HEK293 (cell line): ENCODE measurements at regions not wholly inside any gene's neighbourhood (a gene's known extent, or its start where the extent isn't known, plus 50 kb on each side); places are given as distances from the start of the nearest gene placed in this dataset.

Source experiments
- CTCF ChIA-PET: fragments of 350-600 bp; formaldehyde crosslinking; extraction: SDS; loops from one replicate; lab custom pipeline; 2021; ENCODE audit warnings: antibody characterized with exemption; lab: Yijun Ruan, JAX
- POLR2A ChIA-PET: fragments of 300-600 bp; formaldehyde crosslinking; extraction: SDS; loops from one replicate; lab custom pipeline; 2020; ENCODE audit warnings: antibody characterized with exemption, inconsistent platforms; lab: Yijun Ruan, JAX
- H3K27ac ChIP-seq: fragments of 200-500 bp; sonication (Bioruptor generic); 2 replicates; pipeline ENCODE4 v1.5.1; 2014; ENCODE audit warnings: low read depth, low read length, control low read depth, inconsistent platforms; ENCODE audit errors: extremely low read depth
- H3K36me3 ChIP-seq, 2 experiments: fragments of 200-500 bp in 1 of 2; sonication (Bioruptor generic) in 1 of 2; 1 replicate in 1 of 2; 2 replicates in 1 of 2; pipeline ENCODE4 v1.5.1; 2014 to 2017; ENCODE audit warnings: inconsistent platforms in 2 of 2, low read length in 2 of 2; ENCODE audit not compliant: control insufficient read depth in 2 of 2, insufficient read depth in 1 of 2
- H3K4me1 ChIP-seq: fragments of 200-500 bp; sonication (Bioruptor generic); 2 replicates; pipeline ENCODE4 v1.5.1; 2014; ENCODE audit warnings: mild to moderate bottlenecking, low read length, inconsistent platforms; ENCODE audit not compliant: control insufficient read depth, insufficient read depth
- H3K4me3 ChIP-seq: 2 replicates; pipeline ENCODE4 v1.5.1; 2011; ENCODE audit warnings: low read depth, mild to moderate bottlenecking, control low read depth, low read length, moderate library complexity
- H3K9me3 ChIP-seq: fragments of 200-500 bp; sonication (Bioruptor generic); 2 replicates; pipeline ENCODE4 v1.5.1; 2014; ENCODE audit warnings: low read depth, low read length, inconsistent platforms; ENCODE audit not compliant: control insufficient read depth, insufficient read depth
- FEZF1 ChIP-seq: fragments of 450-650 bp; formaldehyde crosslinking; IDR thresholded peaks from 2 replicates; pipeline ENCODE4 v1.5.1; 2016; ENCODE audit warnings: missing biosample characterization, missing genetic modification characterization
- GLI4 ChIP-seq: fragments of 450-650 bp; formaldehyde crosslinking; IDR thresholded peaks from 2 replicates; pipeline ENCODE4 v1.5.1; 2016; ENCODE audit warnings: missing biosample characterization, missing genetic modification characterization
- HOXC10 ChIP-seq: sonication (generic); formaldehyde crosslinking; IDR thresholded peaks from 2 replicates; pipeline ENCODE4 v1.8.1; 2023; ENCODE audit warnings: mild to moderate bottlenecking, missing genetic modification reagents
- KLF8 ChIP-seq: fragments of 450-650 bp; formaldehyde crosslinking; IDR thresholded peaks from 2 replicates; pipeline ENCODE4 v1.5.1; 2016; ENCODE audit warnings: missing biosample characterization, missing genetic modification characterization
- MZF1 ChIP-seq: fragments of 450-650 bp; formaldehyde crosslinking; IDR thresholded peaks from 2 replicates; pipeline ENCODE4 v1.5.1; 2017; ENCODE audit warnings: missing biosample characterization, missing genetic modification characterization, borderline replicate concordance
- OSR2 ChIP-seq: fragments of 450-650 bp; formaldehyde crosslinking; IDR thresholded peaks from 2 replicates; pipeline ENCODE4 v1.5.1; 2016; ENCODE audit warnings: missing biosample characterization, missing genetic modification characterization
- ZBTB21 ChIP-seq: fragments of 450-650 bp; formaldehyde crosslinking; IDR thresholded peaks from 2 replicates; pipeline ENCODE4 v1.5.1; 2017; ENCODE audit warnings: missing biosample characterization, missing genetic modification characterization
- ZBTB48 ChIP-seq: fragments of 450-650 bp; formaldehyde crosslinking; IDR thresholded peaks from 2 replicates; pipeline ENCODE4 v1.5.1; 2016; ENCODE audit warnings: missing biosample characterization, missing genetic modification characterization
- ZEB2 ChIP-seq: fragments of 450-650 bp; formaldehyde crosslinking; IDR thresholded peaks from 2 replicates; pipeline ENCODE4 v1.5.1; 2016; ENCODE audit warnings: missing biosample characterization, missing genetic modification characterization
- ZNF138 ChIP-seq: fragments of 450-650 bp; formaldehyde crosslinking; IDR thresholded peaks from 2 replicates; pipeline ENCODE4 v1.5.1; 2016; ENCODE audit warnings: missing biosample characterization, missing genetic modification characterization, borderline replicate concordance
- ZNF140 ChIP-seq: fragments of 450-650 bp; formaldehyde crosslinking; IDR thresholded peaks from 2 replicates; pipeline ENCODE4 v1.5.1; 2016; ENCODE audit warnings: missing biosample characterization, missing genetic modification characterization
- ZNF155 ChIP-seq: fragments of 450-650 bp; formaldehyde crosslinking; IDR thresholded peaks from 2 replicates; pipeline ENCODE4 v1.5.1; 2016; ENCODE audit warnings: missing biosample characterization, missing genetic modification characterization
- ZNF169 ChIP-seq: fragments of 450-650 bp; formaldehyde crosslinking; IDR thresholded peaks from 2 replicates; pipeline ENCODE4 v1.5.1; 2016; ENCODE audit warnings: missing biosample characterization, missing genetic modification characterization
- ZNF23 ChIP-seq: fragments of 450-650 bp; formaldehyde crosslinking; IDR thresholded peaks from 2 replicates; pipeline ENCODE4 v1.5.1; 2016; ENCODE audit warnings: missing biosample characterization, missing genetic modification characterization, borderline replicate concordance
- ZNF311 ChIP-seq: fragments of 450-650 bp; formaldehyde crosslinking; IDR thresholded peaks from 2 replicates; pipeline ENCODE4 v1.5.1; 2017; ENCODE audit warnings: missing biosample characterization, missing genetic modification characterization, borderline replicate concordance
- ZNF366 ChIP-seq: fragments of 450-650 bp; formaldehyde crosslinking; conservative IDR thresholded peaks from 2 replicates; pipeline ENCODE4 v1.5.1; 2016; ENCODE audit warnings: missing biosample characterization, missing genetic modification characterization
- ZNF433 ChIP-seq: fragments of 450-650 bp; formaldehyde crosslinking; IDR thresholded peaks from 2 replicates; pipeline ENCODE4 v1.5.1; 2016; ENCODE audit warnings: missing biosample characterization, missing genetic modification characterization, low read depth
- ZNF555 ChIP-seq: fragments of 450-650 bp; formaldehyde crosslinking; conservative IDR thresholded peaks from 2 replicates; pipeline ENCODE4 v1.5.1; 2017; ENCODE audit warnings: missing biosample characterization, mild to moderate bottlenecking, missing genetic modification characterization, inconsistent platforms
- ZNF596 ChIP-seq: fragments of 450-650 bp; IDR thresholded peaks from 2 replicates; pipeline ENCODE4 v1.5.0; 2018; ENCODE audit warnings: missing biosample characterization, mild to moderate bottlenecking, missing genetic modification characterization, moderate library complexity
- ZNF623 ChIP-seq: fragments of 450-650 bp; formaldehyde crosslinking; IDR thresholded peaks from 2 replicates; pipeline ENCODE4 v1.5.1; 2016; ENCODE audit warnings: missing biosample characterization, missing genetic modification characterization
- ZNF677 ChIP-seq: fragments of 450-650 bp; IDR thresholded peaks from 2 replicates; pipeline ENCODE4 v1.5.0; 2018; ENCODE audit warnings: missing biosample characterization, mild to moderate bottlenecking, missing genetic modification characterization, moderate library complexity
- ZNF76 ChIP-seq: fragments of 450-650 bp; formaldehyde crosslinking; IDR thresholded peaks from 2 replicates; pipeline ENCODE4; 2016; ENCODE audit warnings: low read depth, missing biosample characterization, missing genetic modification characterization, borderline replicate concordance
- ZNF843 ChIP-seq: fragments of 450-650 bp; formaldehyde crosslinking; IDR thresholded peaks from 2 replicates; pipeline ENCODE4 v1.5.1; 2016; ENCODE audit warnings: missing biosample characterization, missing genetic modification characterization
- ZXDB ChIP-seq: fragments of 450-650 bp; formaldehyde crosslinking; IDR thresholded peaks from 2 replicates; pipeline ENCODE4 v1.5.1; 2016; ENCODE audit warnings: missing biosample characterization, missing genetic modification characterization
- TF ChIP-seq, protein P1 (sequence below): fragments of 450-650 bp; formaldehyde crosslinking; IDR thresholded peaks from 2 replicates; pipeline ENCODE4 v1.5.1; 2016; ENCODE audit warnings: missing biosample characterization, missing genetic modification characterization
- TF ChIP-seq, protein P2 (sequence below): fragments of 450-650 bp; formaldehyde crosslinking; IDR thresholded peaks from 2 replicates; pipeline ENCODE4 v1.5.1; 2016; ENCODE audit warnings: missing biosample characterization, missing genetic modification characterization
- TF ChIP-seq, protein P3 (sequence below): fragments of 450-650 bp; formaldehyde crosslinking; IDR thresholded peaks from 2 replicates; pipeline ENCODE4 v1.5.1; 2017; ENCODE audit warnings: missing biosample characterization, missing genetic modification characterization
- TF ChIP-seq, protein P4 (sequence below): fragments of 450-650 bp; formaldehyde crosslinking; IDR thresholded peaks from 2 replicates; pipeline ENCODE4 v1.5.1; 2016; ENCODE audit warnings: missing biosample characterization, missing genetic modification characterization
- TF ChIP-seq, protein P5 (sequence below): fragments of 450-650 bp; formaldehyde crosslinking; IDR thresholded peaks from 2 replicates; pipeline ENCODE4 v1.5.1; 2017; ENCODE audit warnings: missing biosample characterization, missing genetic modification characterization

DNA sequence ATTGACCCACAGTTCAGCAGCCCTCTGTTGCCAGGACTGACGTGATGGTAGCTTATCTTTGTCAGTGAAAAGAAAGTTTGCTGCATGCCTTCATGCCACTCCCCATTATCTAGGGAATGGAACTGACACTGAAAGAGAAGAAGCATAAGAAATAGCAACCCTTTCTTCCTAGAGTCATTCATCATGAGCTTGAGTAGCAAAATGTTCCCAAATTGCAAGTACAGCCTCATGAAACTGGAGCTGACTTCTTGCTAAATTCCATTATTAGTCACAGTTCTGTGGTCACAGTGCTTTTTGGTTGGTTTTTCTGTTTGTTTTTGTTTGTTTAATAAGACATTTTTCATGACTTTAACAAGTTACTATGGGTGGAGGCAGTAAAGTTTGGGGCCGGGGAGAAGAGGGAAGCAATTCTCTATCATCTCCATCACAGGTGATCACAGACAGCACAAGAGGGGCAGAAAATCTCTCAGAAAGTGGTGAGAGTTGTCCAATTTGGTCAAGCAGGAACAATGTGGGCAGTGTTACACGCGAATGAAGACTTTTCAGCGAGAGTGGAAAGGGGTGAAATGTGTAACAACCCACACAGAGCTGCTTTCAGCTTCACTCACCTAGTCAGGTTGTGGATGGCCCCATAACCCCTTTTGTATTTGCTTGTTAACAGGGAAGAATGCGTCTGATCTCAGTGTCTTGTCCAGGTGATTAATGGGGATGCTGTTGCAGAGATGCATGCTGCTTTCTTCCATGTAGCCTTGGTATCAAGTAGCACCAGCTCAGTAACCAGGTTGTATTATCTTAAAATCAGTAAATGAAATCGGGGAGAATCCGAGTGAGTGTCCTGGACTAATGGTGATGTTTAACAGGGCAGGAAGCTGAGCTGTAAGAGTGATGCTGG is 440.4 kb downstream of the DMRT2 start:
- peak overlapping the region; percentile 16; the same call in 1 of the 2 replicates for H3K27ac ChIP-seq

DNA sequence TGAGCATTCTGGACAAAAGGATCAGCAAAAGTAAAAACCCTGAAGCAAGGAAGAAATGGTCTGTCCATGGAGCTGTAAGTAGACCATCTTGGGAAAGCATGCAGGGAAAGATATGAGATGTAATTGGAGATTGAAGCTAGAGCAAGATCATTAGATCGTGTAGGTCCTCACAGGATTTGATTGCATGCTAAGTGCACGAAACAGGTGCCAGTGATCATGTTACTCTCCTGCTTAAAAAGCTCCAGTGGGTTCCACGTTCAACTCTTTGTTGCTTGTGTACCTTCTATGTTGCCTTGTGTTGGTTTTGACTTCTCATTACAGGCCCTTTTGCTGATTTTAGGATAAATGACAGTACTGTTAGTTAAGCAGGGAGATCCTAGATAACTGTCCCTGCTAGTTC is 442.0 kb downstream of the DMRT2 start:
- Histone ChIP-seq H3K27ac (no peak overlapping the region), H3K4me3 (no peak overlapping the region), H3K4me1 (peaks cover 9% of the 10 kb centered on the region; the same call in 1 of the 2 replicates), H3K36me3 (no peaks in the 10 kb centered on the region), H3K9me3 (no peaks in the 10 kb centered on the region)
- TF ChIP-seq, protein P1, sequence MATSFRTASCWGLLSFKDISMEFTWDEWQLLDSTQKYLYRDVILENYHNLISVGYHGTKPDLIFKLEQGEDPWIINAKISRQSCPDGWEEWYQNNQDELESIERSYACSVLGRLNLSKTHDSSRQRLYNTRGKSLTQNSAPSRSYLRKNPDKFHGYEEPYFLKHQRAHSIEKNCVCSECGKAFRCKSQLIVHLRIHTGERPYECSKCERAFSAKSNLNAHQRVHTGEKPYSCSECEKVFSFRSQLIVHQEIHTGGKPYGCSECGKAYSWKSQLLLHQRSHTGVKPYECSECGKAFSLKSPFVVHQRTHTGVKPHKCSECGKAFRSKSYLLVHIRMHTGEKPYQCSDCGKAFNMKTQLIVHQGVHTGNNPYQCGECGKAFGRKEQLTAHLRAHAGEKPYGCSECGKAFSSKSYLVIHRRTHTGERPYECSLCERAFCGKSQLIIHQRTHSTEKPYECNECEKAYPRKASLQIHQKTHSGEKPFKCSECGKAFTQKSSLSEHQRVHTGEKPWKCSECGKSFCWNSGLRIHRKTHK (tag by site-specific recombination): no peak
- TF ChIP-seq, protein P2, sequence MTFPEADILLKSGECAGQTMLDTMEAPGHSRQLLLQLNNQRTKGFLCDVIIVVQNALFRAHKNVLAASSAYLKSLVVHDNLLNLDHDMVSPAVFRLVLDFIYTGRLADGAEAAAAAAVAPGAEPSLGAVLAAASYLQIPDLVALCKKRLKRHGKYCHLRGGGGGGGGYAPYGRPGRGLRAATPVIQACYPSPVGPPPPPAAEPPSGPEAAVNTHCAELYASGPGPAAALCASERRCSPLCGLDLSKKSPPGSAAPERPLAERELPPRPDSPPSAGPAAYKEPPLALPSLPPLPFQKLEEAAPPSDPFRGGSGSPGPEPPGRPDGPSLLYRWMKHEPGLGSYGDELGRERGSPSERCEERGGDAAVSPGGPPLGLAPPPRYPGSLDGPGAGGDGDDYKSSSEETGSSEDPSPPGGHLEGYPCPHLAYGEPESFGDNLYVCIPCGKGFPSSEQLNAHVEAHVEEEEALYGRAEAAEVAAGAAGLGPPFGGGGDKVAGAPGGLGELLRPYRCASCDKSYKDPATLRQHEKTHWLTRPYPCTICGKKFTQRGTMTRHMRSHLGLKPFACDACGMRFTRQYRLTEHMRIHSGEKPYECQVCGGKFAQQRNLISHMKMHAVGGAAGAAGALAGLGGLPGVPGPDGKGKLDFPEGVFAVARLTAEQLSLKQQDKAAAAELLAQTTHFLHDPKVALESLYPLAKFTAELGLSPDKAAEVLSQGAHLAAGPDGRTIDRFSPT (tag by site-specific recombination): no peak
- no peak for TF ChIP-seq ZNF140
- TF ChIP-seq, protein P3, sequence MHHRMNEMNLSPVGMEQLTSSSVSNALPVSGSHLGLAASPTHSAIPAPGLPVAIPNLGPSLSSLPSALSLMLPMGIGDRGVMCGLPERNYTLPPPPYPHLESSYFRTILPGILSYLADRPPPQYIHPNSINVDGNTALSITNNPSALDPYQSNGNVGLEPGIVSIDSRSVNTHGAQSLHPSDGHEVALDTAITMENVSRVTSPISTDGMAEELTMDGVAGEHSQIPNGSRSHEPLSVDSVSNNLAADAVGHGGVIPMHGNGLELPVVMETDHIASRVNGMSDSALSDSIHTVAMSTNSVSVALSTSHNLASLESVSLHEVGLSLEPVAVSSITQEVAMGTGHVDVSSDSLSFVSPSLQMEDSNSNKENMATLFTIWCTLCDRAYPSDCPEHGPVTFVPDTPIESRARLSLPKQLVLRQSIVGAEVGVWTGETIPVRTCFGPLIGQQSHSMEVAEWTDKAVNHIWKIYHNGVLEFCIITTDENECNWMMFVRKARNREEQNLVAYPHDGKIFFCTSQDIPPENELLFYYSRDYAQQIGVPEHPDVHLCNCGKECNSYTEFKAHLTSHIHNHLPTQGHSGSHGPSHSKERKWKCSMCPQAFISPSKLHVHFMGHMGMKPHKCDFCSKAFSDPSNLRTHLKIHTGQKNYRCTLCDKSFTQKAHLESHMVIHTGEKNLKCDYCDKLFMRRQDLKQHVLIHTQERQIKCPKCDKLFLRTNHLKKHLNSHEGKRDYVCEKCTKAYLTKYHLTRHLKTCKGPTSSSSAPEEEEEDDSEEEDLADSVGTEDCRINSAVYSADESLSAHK (tag by site-specific recombination): no peak
- TF ChIP-seq ZNF596 (tag by site-specific recombination): no peak
- TF ChIP-seq HOXC10 (CRISPR knock-in tag): no peak
- ChIA-PET POLR2A (no interaction called here), CTCF (no interaction called here)

More for the DNA sequence above, 440.4 kb downstream of the DMRT2 start:
- Histone ChIP-seq H3K36me3 (no peaks in the 10 kb centered on the region), H3K9me3 (no peaks in the 10 kb centered on the region), H3K4me3 (no peak overlapping the region), H3K4me1 (peaks cover 9% of the 10 kb centered on the region; the same call in 1 of the 2 replicates)
- CTCF ChIA-PET: interaction anchor here (1.2 kb wide), 1 partner anchor 30 kb away, joined by 5 read pairs; no protein-coding TSS in a partner anchor
- POLR2A ChIA-PET: no interaction called here
- no peak for TF ChIP-seq ZNF76 (tag by site-specific recombination)
- peak; percentile 26; the same call in 1 of the 2 replicates for TF ChIP-seq ZNF366 (tag by site-specific recombination)
- no peak for TF ChIP-seq KLF8
- TF ChIP-seq ZNF23: no peak
- no peak for TF ChIP-seq ZNF169
- TF ChIP-seq ZNF433 (tag by site-specific recombination): no peak
- no peak for TF ChIP-seq ZNF677 (tag by site-specific recombination)
- TF ChIP-seq MZF1: no peak
- no peak for TF ChIP-seq ZNF623 (tag by site-specific recombination)
- no peak for TF ChIP-seq ZNF311 (tag by site-specific recombination)
- peak; percentile 65 for TF ChIP-seq FEZF1 (tag by site-specific recombination)
- no peak for TF ChIP-seq GLI4 (tag by site-specific recombination)
- TF ChIP-seq ZNF155 (tag by site-specific recombination): no peak
- TF ChIP-seq, protein P4, sequence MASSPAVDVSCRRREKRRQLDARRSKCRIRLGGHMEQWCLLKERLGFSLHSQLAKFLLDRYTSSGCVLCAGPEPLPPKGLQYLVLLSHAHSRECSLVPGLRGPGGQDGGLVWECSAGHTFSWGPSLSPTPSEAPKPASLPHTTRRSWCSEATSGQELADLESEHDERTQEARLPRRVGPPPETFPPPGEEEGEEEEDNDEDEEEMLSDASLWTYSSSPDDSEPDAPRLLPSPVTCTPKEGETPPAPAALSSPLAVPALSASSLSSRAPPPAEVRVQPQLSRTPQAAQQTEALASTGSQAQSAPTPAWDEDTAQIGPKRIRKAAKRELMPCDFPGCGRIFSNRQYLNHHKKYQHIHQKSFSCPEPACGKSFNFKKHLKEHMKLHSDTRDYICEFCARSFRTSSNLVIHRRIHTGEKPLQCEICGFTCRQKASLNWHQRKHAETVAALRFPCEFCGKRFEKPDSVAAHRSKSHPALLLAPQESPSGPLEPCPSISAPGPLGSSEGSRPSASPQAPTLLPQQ (tag by site-specific recombination): no peak
- TF ChIP-seq ZEB2 (tag by site-specific recombination): peak; percentile 52; the same call in 1 of the 2 replicates
- TF ChIP-seq ZNF555 (tag by site-specific recombination): no peak
- TF ChIP-seq ZXDB (tag by site-specific recombination): 0 out of 2 replicates have a peak, but pooled peaks have one; percentile 18
- TF ChIP-seq OSR2: peak; percentile 34; the same call in 1 of the 2 replicates
- no peak for TF ChIP-seq ZNF138 (tag by site-specific recombination)
- TF ChIP-seq ZNF843 (tag by site-specific recombination): 0 out of 2 replicates have a peak, but pooled peaks have one; percentile 19
- TF ChIP-seq ZBTB21 (tag by site-specific recombination): no peak
- no peak for TF ChIP-seq ZBTB48 (tag by site-specific recombination)
- TF ChIP-seq, protein P5, sequence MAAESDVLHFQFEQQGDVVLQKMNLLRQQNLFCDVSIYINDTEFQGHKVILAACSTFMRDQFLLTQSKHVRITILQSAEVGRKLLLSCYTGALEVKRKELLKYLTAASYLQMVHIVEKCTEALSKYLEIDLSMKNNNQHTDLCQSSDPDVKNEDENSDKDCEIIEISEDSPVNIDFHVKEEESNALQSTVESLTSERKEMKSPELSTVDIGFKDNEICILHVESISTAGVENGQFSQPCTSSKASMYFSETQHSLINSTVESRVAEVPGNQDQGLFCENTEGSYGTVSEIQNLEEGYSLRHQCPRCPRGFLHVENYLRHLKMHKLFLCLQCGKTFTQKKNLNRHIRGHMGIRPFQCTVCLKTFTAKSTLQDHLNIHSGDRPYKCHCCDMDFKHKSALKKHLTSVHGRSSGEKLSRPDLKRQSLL (tag by site-specific recombination): 0 out of 2 replicates have a peak, but pooled peaks have one; percentile 38
